ENCODE measurements at regions not wholly inside any gene's neighbourhood (a gene's known extent, or its start where the extent isn't known, plus 50 kb on each side); places are given as distances from the start of the nearest gene placed in this dataset.

GRCh38 chr3:83816653-83817052, 1142.1 kb upstream of the CADM2 start:
- Histone ChIP-seq H3K4me2 (ENCODE audit: low read length) (no peak overlapping the region), H3K9me3 (ENCODE audit: control insufficient read depth in 1 of 2, insufficient read depth in 1 of 2, low read depth in 1 of 2, low read length in 2 of 2) (peaks cover 6 to 23% of the 10 kb centered on the region in 2 experiments; a peak in 2 of 4 replicates), H3K9ac (ENCODE audit: low read length) (no peak overlapping the region), H3K36me3 (ENCODE audit: control insufficient read depth in 1 of 2, insufficient read depth in 2 of 2, low read length in 2 of 2) (no peaks in the 10 kb centered on the region), H3K27ac (ENCODE audit: low read depth, low read length) (no peak overlapping the region), H3K9me2 (ENCODE audit: insufficient read depth) (no peaks in the 10 kb centered on the region), H3K79me2 (ENCODE audit: insufficient read depth, low read length) (no peaks in the 10 kb centered on the region), H3K4me3 (replicated peaks in 1 of 2; ENCODE audit: low read depth in 1 of 2, low read length in 2 of 2) (no peak overlapping the region), H3K27me3 (ENCODE audit: insufficient read depth, low read length) (no peaks in the 10 kb centered on the region), H2AFZ (ENCODE audit: low read depth, low read length, poor library complexity, severe bottlenecking) (no peak overlapping the region), H4K20me1 (ENCODE audit: insufficient read depth) (no peaks in the 10 kb centered on the region), H3K4me1 (ENCODE audit: control insufficient read depth in 1 of 2, insufficient read depth in 2 of 2, low read length in 2 of 2) (no peaks in the 10 kb centered on the region)
- no TSS peak for BruUV-seq (replicated peaks)
- intact Hi-C loops (cut with micrococcal nuclease) = no loop called here
- no peak for TF ChIP-seq EZH2phosphoT487 (IDR thresholded peaks at IDR 0.05; ENCODE audit: borderline replicate concordance)
- TF ChIP-seq CEBPB (IDR thresholded peaks at IDR 0.05; ENCODE audit: low read depth) = no peak
- no peak for TF ChIP-seq EZH2 (IDR thresholded peaks at IDR 0.05)
- no peak for TF ChIP-seq RAD21 (IDR thresholded peaks at IDR 0.05; ENCODE audit: low read depth)
- TF ChIP-seq MAX (IDR thresholded peaks at IDR 0.05) = no peak
- no peak for TF ChIP-seq TCF7L2 (IDR thresholded peaks at IDR 0.05; ENCODE audit: borderline replicate concordance, extremely low read depth, insufficient read depth, insufficient read length)
- CTCF ChIA-PET = no interaction called here
- ATAC-seq = no peak
- no peak for DNase-seq (ENCODE audit: low read depth, low spot score)
- RAD21 ChIA-PET (ENCODE audit: low non-redundant PET in 1 of 2, low total read pairs in 2 of 2, uncharacterized antibody in 2 of 2, unreplicated experiment in 2 of 2) = no interaction called here
- POLR2A ChIA-PET = no interaction called here

GRCh38 chr3:83821506-83821905, 1137.3 kb upstream of the CADM2 start:
- ATAC-seq (no peak), DNase-seq (ENCODE audit: low read depth, low spot score) (no peak)
- TF ChIP-seq RAD21 (IDR thresholded peaks at IDR 0.05; ENCODE audit: low read depth) (no peak), SRF (IDR thresholded peaks at IDR 0.05; ENCODE audit: low read depth) (no peak), ELF1 (IDR thresholded peaks at IDR 0.05; ENCODE audit: borderline replicate concordance, low read depth) (no peak), ZNF274 (IDR thresholded peaks at IDR 0.05; ENCODE audit: low read depth, low read length) (no peak), CTCF (IDR thresholded peaks at IDR 0.05 in 2 of 3, conservative IDR thresholded peaks at IDR 0.05 in 1 of 3; ENCODE audit: borderline replicate concordance in 1 of 3, insufficient read depth in 1 of 3, low read depth in 2 of 3, low read length in 2 of 3) (no peak), CBX3 (IDR thresholded peaks at IDR 0.05; ENCODE audit: low read depth) (no peak), CEBPB (IDR thresholded peaks at IDR 0.05; ENCODE audit: low read depth) (no peak), ATF3 (IDR thresholded peaks at IDR 0.05) (no peak)
- no peaks in the 10 kb centered on the region for H3K9me2 ChIP-seq (ENCODE audit: insufficient read depth)
- no TSS peak for BruUV-seq (replicated peaks)
- no peak overlapping the region for H2AFZ ChIP-seq (ENCODE audit: low read depth, low read length, poor library complexity, severe bottlenecking)
- H3K4me3 ChIP-seq (replicated peaks in 1 of 2; ENCODE audit: low read depth in 1 of 2, low read length in 2 of 2) = no peak overlapping the region
- H3K4me2 ChIP-seq (ENCODE audit: low read length) = no peak overlapping the region
- H3K79me2 ChIP-seq (ENCODE audit: insufficient read depth, low read length) = no peaks in the 10 kb centered on the region
- peaks cover 4 to 28% of the 10 kb centered on the region in 2 experiments; a peak in 3 of 4 replicates for H3K9me3 ChIP-seq (ENCODE audit: control insufficient read depth in 1 of 2, insufficient read depth in 1 of 2, low read depth in 1 of 2, low read length in 2 of 2)
- no peak overlapping the region for H3K27ac ChIP-seq (ENCODE audit: low read depth, low read length)
- no peaks in the 10 kb centered on the region for H3K4me1 ChIP-seq (ENCODE audit: control insufficient read depth in 1 of 2, insufficient read depth in 2 of 2, low read length in 2 of 2)
- no peaks in the 10 kb centered on the region for H4K20me1 ChIP-seq (ENCODE audit: insufficient read depth)
- H3K36me3 ChIP-seq (ENCODE audit: control insufficient read depth in 1 of 2, insufficient read depth in 2 of 2, low read length in 2 of 2) = no peaks in the 10 kb centered on the region
- no peak overlapping the region for H3K9ac ChIP-seq (ENCODE audit: low read length)
- intact Hi-C loops (cut with micrococcal nuclease) = no loop called here
- CTCF ChIA-PET = no interaction called here
- H3K27me3 ChIP-seq (ENCODE audit: insufficient read depth, low read length) = no peaks in the 10 kb centered on the region
- RAD21 ChIA-PET (ENCODE audit: low non-redundant PET in 1 of 2, low total read pairs in 2 of 2, uncharacterized antibody in 2 of 2, unreplicated experiment in 2 of 2) = no interaction called here
- POLR2A ChIA-PET = no interaction called here
